Tibial nerve (tissue), 4 donors: ENCODE measurements at regions not wholly inside any gene's neighbourhood (a gene's known extent, or its start where the extent isn't known, plus 50 kb on each side); places are given as distances from the start of the nearest gene placed in this dataset.

ENCODE experiments used
- CTCF ChIP-seq, 5 experiments: fragments of 200-600 bp in 3 of 5; fragments of 450-650 bp in 2 of 5; sonication (generic) in 3 of 5; IDR thresholded peaks; one replicate each; pipeline ENCODE4 v1.5.1; 2016 to 2019; ENCODE audit warnings: antibody characterized with exemption in 5 of 5, mild to moderate bottlenecking in 3 of 5, moderate library complexity in 2 of 5
- EP300 ChIP-seq, 2 donors: sonication (generic); formaldehyde crosslinking; IDR thresholded peaks; one replicate each; pipeline ENCODE4 v1.6.1; 2017; ENCODE audit warnings: antibody characterized with exemption in 2 of 2, mild to moderate bottlenecking in 1 of 2

- TF ChIP-seq CTCF (IDR thresholded peaks at IDR 0.05) = no peak
- no peak for TF ChIP-seq EP300 (IDR thresholded peaks at IDR 0.05)
These were observed 99.0 kb upstream of the OTUD4 start for GRCh38 chr4:145279122-145279960.
